GM12891 (cell line): ENCODE measurements at regions not wholly inside any gene's neighbourhood (a gene's known extent, or its start where the extent isn't known, plus 50 kb on each side); places are given as distances from the start of the nearest gene placed in this dataset.

Experiments used
- PAX5 ChIP-seq: IDR thresholded peaks from 2 replicates; pipeline ENCODE4 v1.6.1; 2011; ENCODE audit warnings: low read length, moderate library complexity, mild to moderate bottlenecking; ENCODE audit not compliant: insufficient read depth, severe bottlenecking
- POLR2A ChIP-seq: IDR thresholded peaks from 2 replicates; pipeline ENCODE4 v1.6.1; 2011; ENCODE audit warnings: low read depth, low read length, control low read depth
- POLR2AphosphoS5 ChIP-seq: IDR thresholded peaks from 2 replicates; pipeline ENCODE4 v1.6.1; 2011; ENCODE audit warnings: low read depth, low read length, control low read depth
- TAF1 ChIP-seq: IDR thresholded peaks from 2 replicates; pipeline ENCODE4 v1.6.1; 2011; ENCODE audit warnings: low read depth, low read length, control low read depth

- TF ChIP-seq TAF1 (no peak), POLR2A (no peak), POLR2AphosphoS5 (no peak), PAX5 (no peak)
Measured at GRCh38 chr4:189322426-189322825, 618.2 kb upstream of the FRG1 start.
